ENCODE measurements at regions not wholly inside any gene's neighbourhood (a gene's known extent, or its start where the extent isn't known, plus 50 kb on each side); places are given as distances from the start of the nearest gene placed in this dataset.

DNA sequence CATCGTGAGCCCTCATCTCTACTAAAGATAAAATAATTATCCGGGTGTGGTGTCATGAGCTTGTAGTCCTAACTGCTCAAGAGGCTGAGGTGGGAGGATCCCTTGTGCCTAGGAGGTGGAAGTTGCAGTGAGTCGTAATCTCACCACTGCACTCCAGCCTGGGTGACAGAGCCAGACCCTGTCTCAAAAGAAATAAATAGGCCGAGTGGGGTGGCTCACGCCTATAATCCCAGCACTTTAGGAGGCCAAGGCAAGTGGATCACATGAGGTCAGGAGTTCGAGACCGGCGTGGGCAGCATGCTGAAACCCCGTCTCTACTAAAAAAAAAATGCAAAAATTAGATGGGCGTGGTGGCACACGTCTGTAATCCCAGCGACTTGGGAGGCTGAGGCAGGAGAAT lies 70.9 kb downstream of the RESF1 start (continued):
- TF ChIP-seq, protein P1, sequence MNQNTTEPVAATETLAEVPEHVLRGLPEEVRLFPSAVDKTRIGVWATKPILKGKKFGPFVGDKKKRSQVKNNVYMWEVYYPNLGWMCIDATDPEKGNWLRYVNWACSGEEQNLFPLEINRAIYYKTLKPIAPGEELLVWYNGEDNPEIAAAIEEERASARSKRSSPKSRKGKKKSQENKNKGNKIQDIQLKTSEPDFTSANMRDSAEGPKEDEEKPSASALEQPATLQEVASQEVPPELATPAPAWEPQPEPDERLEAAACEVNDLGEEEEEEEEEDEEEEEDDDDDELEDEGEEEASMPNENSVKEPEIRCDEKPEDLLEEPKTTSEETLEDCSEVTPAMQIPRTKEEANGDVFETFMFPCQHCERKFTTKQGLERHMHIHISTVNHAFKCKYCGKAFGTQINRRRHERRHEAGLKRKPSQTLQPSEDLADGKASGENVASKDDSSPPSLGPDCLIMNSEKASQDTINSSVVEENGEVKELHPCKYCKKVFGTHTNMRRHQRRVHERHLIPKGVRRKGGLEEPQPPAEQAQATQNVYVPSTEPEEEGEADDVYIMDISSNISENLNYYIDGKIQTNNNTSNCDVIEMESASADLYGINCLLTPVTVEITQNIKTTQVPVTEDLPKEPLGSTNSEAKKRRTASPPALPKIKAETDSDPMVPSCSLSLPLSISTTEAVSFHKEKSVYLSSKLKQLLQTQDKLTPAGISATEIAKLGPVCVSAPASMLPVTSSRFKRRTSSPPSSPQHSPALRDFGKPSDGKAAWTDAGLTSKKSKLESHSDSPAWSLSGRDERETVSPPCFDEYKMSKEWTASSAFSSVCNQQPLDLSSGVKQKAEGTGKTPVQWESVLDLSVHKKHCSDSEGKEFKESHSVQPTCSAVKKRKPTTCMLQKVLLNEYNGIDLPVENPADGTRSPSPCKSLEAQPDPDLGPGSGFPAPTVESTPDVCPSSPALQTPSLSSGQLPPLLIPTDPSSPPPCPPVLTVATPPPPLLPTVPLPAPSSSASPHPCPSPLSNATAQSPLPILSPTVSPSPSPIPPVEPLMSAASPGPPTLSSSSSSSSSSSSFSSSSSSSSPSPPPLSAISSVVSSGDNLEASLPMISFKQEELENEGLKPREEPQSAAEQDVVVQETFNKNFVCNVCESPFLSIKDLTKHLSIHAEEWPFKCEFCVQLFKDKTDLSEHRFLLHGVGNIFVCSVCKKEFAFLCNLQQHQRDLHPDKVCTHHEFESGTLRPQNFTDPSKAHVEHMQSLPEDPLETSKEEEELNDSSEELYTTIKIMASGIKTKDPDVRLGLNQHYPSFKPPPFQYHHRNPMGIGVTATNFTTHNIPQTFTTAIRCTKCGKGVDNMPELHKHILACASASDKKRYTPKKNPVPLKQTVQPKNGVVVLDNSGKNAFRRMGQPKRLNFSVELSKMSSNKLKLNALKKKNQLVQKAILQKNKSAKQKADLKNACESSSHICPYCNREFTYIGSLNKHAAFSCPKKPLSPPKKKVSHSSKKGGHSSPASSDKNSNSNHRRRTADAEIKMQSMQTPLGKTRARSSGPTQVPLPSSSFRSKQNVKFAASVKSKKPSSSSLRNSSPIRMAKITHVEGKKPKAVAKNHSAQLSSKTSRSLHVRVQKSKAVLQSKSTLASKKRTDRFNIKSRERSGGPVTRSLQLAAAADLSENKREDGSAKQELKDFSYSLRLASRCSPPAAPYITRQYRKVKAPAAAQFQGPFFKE (tag by site-specific recombination; IDR thresholded peaks at IDR 0.05; ENCODE audit: borderline replicate concordance) = no peak
- TF ChIP-seq ZNF571 (tag by site-specific recombination; IDR thresholded peaks at IDR 0.05) = no peak
- TF ChIP-seq ZBTB7A (tag by site-specific recombination; IDR thresholded peaks at IDR 0.05; ENCODE audit: low read depth) = no peak
- TF ChIP-seq, protein P2, sequence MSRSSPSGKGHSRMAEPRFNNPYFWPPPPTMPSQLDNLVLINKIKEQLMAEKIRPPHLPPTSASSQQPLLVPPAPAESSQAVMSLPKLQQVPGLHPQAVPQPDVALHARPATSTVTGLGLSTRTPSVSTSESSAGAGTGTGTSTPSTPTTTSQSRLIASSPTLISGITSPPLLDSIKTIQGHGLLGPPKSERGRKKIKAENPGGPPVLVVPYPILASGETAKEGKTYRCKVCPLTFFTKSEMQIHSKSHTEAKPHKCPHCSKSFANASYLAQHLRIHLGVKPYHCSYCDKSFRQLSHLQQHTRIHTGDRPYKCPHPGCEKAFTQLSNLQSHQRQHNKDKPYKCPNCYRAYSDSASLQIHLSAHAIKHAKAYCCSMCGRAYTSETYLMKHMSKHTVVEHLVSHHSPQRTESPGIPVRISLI (tag by site-specific recombination; IDR thresholded peaks at IDR 0.05) = no peak
- TF ChIP-seq WT1 (tag by site-specific recombination; IDR thresholded peaks at IDR 0.05) = no peak
- no peak for TF ChIP-seq ZNF555 (tag by site-specific recombination; conservative IDR thresholded peaks at IDR 0.05)
- TF ChIP-seq, protein P3, sequence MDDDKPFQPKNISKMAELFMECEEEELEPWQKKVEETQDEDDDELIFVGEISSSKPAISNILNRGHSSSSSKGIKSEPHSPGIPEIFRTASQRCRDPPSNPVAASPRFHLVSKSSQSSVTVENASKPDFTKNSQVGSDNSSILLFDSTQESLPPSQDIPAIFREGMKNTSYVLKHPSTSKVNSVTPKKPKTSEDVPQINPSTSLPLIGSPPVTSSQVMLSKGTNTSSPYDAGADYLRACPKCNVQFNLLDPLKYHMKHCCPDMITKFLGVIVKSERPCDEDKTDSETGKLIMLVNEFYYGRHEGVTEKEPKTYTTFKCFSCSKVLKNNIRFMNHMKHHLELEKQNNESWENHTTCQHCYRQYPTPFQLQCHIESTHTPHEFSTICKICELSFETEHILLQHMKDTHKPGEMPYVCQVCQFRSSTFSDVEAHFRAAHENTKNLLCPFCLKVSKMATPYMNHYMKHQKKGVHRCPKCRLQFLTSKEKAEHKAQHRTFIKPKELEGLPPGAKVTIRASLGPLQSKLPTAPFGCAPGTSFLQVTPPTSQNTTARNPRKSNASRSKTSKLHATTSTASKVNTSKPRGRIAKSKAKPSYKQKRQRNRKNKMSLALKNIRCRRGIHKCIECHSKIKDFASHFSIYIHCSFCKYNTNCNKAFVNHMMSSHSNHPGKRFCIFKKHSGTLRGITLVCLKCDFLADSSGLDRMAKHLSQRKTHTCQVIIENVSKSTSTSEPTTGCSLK (tag by site-specific recombination; IDR thresholded peaks at IDR 0.05) = no peak
- TF ChIP-seq, protein P4, sequence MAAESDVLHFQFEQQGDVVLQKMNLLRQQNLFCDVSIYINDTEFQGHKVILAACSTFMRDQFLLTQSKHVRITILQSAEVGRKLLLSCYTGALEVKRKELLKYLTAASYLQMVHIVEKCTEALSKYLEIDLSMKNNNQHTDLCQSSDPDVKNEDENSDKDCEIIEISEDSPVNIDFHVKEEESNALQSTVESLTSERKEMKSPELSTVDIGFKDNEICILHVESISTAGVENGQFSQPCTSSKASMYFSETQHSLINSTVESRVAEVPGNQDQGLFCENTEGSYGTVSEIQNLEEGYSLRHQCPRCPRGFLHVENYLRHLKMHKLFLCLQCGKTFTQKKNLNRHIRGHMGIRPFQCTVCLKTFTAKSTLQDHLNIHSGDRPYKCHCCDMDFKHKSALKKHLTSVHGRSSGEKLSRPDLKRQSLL (tag by site-specific recombination; IDR thresholded peaks at IDR 0.05) = no peak

DNA sequence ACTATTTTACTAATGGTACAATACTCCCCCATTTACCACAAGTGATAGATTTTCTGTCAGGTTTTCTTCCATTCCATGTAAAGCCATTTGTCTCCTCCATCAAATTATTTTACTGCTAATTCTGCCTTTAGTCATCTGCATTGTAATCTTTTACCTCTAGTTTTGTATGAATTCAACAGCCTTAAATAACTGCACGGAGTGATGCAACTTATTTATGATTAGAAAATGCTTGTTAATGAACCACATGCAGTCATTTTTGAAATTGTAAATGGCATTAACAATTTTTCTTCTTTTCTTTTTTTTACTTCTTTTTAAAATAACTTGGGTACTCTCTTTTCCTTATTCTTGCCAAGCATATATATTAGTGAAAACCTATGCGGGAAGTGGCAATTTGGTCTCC lies 71.5 kb downstream of the RESF1 start:
- ChIA-PET POLR2A (no interaction called here), CTCF (interaction anchor here (0.7 kb wide), 1 partner anchor 40 kb away, joined by 3 read pairs; no protein-coding TSS in a partner anchor)
- Histone ChIP-seq H3K9me3 (ENCODE audit: control insufficient read depth, insufficient read depth, low read depth, low read length) (no peaks in the 10 kb centered on the region), H3K4me1 (ENCODE audit: control insufficient read depth, insufficient read depth, low read length) (peaks cover 5% of the 10 kb centered on the region), H3K27ac (ENCODE audit: extremely low read depth, low read depth, low read length) (no peak overlapping the region), H3K4me3 (ENCODE audit: low read depth, low read length) (no peak overlapping the region), H3K36me3 (ENCODE audit: control insufficient read depth in 2 of 2, insufficient read depth in 1 of 2, low read length in 2 of 2) (no peaks in the 10 kb centered on the region)
- no peak for TF ChIP-seq SCRT2 (tag by site-specific recombination; IDR thresholded peaks at IDR 0.05)
- no peak for TF ChIP-seq EGR2 (tag by site-specific recombination; IDR thresholded peaks at IDR 0.05; ENCODE audit: low read depth)
- TF ChIP-seq, protein P5, sequence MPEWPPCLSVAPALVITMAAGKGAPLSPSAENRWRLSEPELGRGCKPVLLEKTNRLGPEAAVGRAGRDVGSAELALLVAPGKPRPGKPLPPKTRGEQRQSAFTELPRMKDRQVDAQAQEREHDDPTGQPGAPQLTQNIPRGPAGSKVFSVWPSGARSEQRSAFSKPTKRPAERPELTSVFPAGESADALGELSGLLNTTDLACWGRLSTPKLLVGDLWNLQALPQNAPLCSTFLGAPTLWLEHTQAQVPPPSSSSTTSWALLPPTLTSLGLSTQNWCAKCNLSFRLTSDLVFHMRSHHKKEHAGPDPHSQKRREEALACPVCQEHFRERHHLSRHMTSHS (tag by site-specific recombination; IDR thresholded peaks at IDR 0.05) = no peak
- TF ChIP-seq ZNF37A (tag by site-specific recombination; IDR thresholded peaks at IDR 0.05) = no peak

Measured in HEK293 (cell line).